ENCODE measurements at regions not wholly inside any gene's neighbourhood (a gene's known extent, or its start where the extent isn't known, plus 50 kb on each side); places are given as distances from the start of the nearest gene placed in this dataset.

DNA sequence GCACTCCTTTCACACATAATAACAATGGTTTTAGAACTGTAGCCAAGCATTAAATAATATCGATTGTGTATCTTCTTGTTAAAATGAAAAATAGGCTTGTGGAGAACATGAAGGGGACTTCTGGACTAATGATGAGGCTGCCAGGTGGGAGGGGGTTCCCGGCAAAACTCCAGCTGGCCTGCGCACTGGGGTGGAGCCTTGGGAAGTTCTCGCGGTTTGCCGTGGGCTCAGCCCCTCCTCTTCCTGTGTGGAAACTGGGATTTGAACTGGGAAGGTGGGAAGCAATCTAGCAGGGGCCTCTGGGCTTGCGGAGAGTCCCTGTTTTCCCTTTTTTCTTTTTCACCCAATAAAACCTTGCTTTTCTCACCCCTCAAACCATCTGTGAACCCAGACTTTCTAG, 113.7 kb upstream of the SLITRK1 start (continued):
- TF ChIP-seq, protein P1, sequence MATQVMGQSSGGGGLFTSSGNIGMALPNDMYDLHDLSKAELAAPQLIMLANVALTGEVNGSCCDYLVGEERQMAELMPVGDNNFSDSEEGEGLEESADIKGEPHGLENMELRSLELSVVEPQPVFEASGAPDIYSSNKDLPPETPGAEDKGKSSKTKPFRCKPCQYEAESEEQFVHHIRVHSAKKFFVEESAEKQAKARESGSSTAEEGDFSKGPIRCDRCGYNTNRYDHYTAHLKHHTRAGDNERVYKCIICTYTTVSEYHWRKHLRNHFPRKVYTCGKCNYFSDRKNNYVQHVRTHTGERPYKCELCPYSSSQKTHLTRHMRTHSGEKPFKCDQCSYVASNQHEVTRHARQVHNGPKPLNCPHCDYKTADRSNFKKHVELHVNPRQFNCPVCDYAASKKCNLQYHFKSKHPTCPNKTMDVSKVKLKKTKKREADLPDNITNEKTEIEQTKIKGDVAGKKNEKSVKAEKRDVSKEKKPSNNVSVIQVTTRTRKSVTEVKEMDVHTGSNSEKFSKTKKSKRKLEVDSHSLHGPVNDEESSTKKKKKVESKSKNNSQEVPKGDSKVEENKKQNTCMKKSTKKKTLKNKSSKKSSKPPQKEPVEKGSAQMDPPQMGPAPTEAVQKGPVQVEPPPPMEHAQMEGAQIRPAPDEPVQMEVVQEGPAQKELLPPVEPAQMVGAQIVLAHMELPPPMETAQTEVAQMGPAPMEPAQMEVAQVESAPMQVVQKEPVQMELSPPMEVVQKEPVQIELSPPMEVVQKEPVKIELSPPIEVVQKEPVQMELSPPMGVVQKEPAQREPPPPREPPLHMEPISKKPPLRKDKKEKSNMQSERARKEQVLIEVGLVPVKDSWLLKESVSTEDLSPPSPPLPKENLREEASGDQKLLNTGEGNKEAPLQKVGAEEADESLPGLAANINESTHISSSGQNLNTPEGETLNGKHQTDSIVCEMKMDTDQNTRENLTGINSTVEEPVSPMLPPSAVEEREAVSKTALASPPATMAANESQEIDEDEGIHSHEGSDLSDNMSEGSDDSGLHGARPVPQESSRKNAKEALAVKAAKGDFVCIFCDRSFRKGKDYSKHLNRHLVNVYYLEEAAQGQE (IDR thresholded peaks at IDR 0.05; ENCODE audit: unreplicated experiment), result no peak
- no peak for TF ChIP-seq CREB1 (CRISPR knock-in tag; IDR thresholded peaks at IDR 0.05; ENCODE audit: low read depth)

DNA sequence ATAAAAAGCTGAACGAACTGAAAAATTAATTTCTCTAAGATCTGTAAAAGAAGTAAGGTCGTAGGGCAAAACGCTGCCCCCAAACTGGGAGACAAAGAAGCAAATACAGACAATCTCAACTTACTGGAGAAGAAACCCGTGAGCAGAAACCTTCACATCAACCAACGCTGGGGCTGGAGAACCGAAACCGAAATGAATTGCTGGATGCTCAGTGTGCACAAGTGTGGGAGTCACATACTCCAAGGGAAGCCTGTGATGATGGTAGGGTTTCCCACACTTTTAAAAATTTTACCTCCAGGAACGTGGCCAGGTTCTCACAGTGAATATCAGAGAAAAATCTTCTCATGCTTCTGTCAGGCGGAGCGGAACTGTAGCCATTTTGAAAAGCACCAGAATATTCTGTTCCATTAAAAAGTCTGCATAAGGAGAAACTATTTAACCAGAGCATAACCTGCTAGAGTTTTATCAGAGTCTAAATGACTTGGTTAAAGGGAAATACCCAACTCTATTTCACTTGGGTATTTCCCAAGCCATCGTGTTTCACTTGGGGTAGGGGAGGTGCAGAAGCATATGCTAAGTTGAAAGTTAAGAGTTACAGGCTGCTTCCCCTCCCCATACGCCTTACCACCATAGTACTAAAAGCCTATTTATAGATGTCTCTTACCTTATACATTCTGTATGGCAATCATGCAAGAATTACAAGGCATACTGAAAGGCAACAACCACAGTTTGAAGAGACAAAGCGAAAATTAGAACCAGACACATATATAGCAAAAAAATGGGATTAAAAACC, 110.5 kb upstream of the SLITRK1 start:
- H3K9me2 ChIP-seq (ENCODE audit: insufficient read depth), result no peaks in the 10 kb centered on the region
- H3K4me1 ChIP-seq (ENCODE audit: insufficient read depth), result peaks cover 12% of the 10 kb centered on the region
- no peaks in the 10 kb centered on the region for H4K20me1 ChIP-seq (replicated peaks; ENCODE audit: insufficient read depth)
- no peaks in the 10 kb centered on the region for H3K27me3 ChIP-seq (ENCODE audit: insufficient read depth)
- H2AFZ ChIP-seq, result no peak overlapping the region; the same call in 1 of the 2 replicates
- H3K4me3 ChIP-seq, result no peak overlapping the region
- H3F3A ChIP-seq (replicated peaks; ENCODE audit: low read depth), result no peaks in the 10 kb centered on the region
- H3K36me3 ChIP-seq (ENCODE audit: insufficient read depth), result no peaks in the 10 kb centered on the region
- H3K27ac ChIP-seq (ENCODE audit: low read depth), result no peak overlapping the region
- DNase-seq (ENCODE audit: low spot score), result no peak
- H3K4me3 Mint-ChIP-seq, result no peak overlapping the region
- no peaks in the 10 kb centered on the region for H3K79me2 ChIP-seq (replicated peaks; ENCODE audit: insufficient read depth)
- H3K4me1 Mint-ChIP-seq, result peaks cover 18% of the 10 kb centered on the region
- H3K27ac Mint-ChIP-seq, result no peak overlapping the region
- H3K4me2 ChIP-seq, result no peak overlapping the region
- H3K9me3 Mint-ChIP-seq, result no peaks in the 10 kb centered on the region
- no peak for ATAC-seq
- H3K27me3 Mint-ChIP-seq (ENCODE audit: insufficient read depth, low read depth, poor library complexity), result peaks cover 2% of the 10 kb centered on the region
- H3K36me3 Mint-ChIP-seq (ENCODE audit: low read depth), result no peaks in the 10 kb centered on the region
- no peak for TF ChIP-seq POLR2AphosphoS5 (IDR thresholded peaks at IDR 0.05; ENCODE audit: low read depth)
- TF ChIP-seq, protein P2, sequence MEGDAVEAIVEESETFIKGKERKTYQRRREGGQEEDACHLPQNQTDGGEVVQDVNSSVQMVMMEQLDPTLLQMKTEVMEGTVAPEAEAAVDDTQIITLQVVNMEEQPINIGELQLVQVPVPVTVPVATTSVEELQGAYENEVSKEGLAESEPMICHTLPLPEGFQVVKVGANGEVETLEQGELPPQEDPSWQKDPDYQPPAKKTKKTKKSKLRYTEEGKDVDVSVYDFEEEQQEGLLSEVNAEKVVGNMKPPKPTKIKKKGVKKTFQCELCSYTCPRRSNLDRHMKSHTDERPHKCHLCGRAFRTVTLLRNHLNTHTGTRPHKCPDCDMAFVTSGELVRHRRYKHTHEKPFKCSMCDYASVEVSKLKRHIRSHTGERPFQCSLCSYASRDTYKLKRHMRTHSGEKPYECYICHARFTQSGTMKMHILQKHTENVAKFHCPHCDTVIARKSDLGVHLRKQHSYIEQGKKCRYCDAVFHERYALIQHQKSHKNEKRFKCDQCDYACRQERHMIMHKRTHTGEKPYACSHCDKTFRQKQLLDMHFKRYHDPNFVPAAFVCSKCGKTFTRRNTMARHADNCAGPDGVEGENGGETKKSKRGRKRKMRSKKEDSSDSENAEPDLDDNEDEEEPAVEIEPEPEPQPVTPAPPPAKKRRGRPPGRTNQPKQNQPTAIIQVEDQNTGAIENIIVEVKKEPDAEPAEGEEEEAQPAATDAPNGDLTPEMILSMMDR (conservative IDR thresholded peaks at IDR 0.05; ENCODE audit: low read depth in 2 of 2), result no peak
- TF ChIP-seq, protein P3, sequence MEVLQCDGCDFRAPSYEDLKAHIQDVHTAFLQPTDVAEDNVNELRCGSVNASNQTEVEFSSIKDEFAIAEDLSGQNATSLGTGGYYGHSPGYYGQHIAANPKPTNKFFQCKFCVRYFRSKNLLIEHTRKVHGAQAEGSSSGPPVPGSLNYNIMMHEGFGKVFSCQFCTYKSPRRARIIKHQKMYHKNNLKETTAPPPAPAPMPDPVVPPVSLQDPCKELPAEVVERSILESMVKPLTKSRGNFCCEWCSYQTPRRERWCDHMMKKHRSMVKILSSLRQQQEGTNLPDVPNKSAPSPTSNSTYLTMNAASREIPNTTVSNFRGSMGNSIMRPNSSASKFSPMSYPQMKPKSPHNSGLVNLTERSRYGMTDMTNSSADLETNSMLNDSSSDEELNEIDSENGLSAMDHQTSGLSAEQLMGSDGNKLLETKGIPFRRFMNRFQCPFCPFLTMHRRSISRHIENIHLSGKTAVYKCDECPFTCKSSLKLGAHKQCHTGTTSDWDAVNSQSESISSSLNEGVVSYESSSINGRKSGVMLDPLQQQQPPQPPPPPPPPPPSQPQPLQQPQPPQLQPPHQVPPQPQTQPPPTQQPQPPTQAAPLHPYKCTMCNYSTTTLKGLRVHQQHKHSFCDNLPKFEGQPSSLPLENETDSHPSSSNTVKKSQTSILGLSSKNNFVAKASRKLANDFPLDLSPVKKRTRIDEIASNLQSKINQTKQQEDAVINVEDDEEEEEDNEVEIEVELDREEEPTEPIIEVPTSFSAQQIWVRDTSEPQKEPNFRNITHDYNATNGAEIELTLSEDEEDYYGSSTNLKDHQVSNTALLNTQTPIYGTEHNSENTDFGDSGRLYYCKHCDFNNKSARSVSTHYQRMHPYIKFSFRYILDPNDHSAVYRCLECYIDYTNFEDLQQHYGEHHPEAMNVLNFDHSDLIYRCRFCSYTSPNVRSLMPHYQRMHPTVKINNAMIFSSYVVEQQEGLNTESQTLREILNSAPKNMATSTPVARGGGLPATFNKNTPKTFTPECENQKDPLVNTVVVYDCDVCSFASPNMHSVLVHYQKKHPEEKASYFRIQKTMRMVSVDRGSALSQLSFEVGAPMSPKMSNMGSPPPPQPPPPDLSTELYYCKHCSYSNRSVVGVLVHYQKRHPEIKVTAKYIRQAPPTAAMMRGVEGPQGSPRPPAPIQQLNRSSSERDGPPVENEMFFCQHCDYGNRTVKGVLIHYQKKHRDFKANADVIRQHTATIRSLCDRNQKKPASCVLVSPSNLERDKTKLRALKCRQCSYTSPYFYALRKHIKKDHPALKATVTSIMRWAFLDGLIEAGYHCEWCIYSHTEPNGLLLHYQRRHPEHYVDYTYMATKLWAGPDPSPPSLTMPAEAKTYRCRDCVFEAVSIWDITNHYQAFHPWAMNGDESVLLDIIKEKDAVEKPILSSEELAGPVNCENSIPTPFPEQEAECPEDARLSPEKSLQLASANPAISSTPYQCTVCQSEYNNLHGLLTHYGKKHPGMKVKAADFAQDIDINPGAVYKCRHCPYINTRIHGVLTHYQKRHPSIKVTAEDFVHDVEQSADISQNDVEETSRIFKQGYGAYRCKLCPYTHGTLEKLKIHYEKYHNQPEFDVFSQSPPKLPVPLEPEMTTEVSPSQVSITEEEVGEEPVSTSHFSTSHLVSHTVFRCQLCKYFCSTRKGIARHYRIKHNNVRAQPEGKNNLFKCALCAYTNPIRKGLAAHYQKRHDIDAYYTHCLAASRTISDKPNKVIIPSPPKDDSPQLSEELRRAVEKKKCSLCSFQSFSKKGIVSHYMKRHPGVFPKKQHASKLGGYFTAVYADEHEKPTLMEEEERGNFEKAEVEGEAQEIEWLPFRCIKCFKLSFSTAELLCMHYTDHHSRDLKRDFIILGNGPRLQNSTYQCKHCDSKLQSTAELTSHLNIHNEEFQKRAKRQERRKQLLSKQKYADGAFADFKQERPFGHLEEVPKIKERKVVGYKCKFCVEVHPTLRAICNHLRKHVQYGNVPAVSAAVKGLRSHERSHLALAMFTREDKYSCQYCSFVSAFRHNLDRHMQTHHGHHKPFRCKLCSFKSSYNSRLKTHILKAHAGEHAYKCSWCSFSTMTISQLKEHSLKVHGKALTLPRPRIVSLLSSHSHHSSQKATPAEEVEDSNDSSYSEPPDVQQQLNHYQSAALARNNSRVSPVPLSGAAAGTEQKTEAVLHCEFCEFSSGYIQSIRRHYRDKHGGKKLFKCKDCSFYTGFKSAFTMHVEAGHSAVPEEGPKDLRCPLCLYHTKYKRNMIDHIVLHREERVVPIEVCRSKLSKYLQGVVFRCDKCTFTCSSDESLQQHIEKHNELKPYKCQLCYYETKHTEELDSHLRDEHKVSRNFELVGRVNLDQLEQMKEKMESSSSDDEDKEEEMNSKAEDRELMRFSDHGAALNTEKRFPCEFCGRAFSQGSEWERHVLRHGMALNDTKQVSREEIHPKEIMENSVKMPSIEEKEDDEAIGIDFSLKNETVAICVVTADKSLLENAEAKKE (CRISPR knock-in tag; IDR thresholded peaks at IDR 0.05), result no peak
- TF ChIP-seq CREB1 (CRISPR knock-in tag; IDR thresholded peaks at IDR 0.05; ENCODE audit: low read depth), result no peak
- no peak for TF ChIP-seq EZH2phosphoT487 (IDR thresholded peaks at IDR 0.05; ENCODE audit: unreplicated experiment)
- TF ChIP-seq ZNF331 (CRISPR knock-in tag; IDR thresholded peaks at IDR 0.05; ENCODE audit: low read depth), result no peak
- no peak for TF ChIP-seq ZNF114 (CRISPR knock-in tag; IDR thresholded peaks at IDR 0.05)
- no peak for TF ChIP-seq NANOG (IDR thresholded peaks at IDR 0.05; ENCODE audit: borderline replicate concordance)
- no peak for TF ChIP-seq JUNB (IDR thresholded peaks at IDR 0.05; ENCODE audit: unreplicated experiment)
